ENCODE measurements at regions not wholly inside any gene's neighbourhood (a gene's known extent, or its start where the extent isn't known, plus 50 kb on each side); places are given as distances from the start of the nearest gene placed in this dataset.
A peak's percentile ranks its signal among the peaks of the same experiment; 100 is the strongest.

- ATAC-seq = no peak
- TF ChIP-seq CSDC2 (CRISPR knock-in tag; IDR thresholded peaks at IDR 0.05) = no peak
Observed at GRCh38 chr12:92562063-92562734, 140.6 kb upstream of the PLEKHG7 start.

- TF ChIP-seq ISL1 (CRISPR knock-in tag; IDR thresholded peaks at IDR 0.05) (peak; percentile 39), ZNF70 (CRISPR knock-in tag; IDR thresholded peaks at IDR 0.05) (no peak), RARB (CRISPR knock-in tag; IDR thresholded peaks at IDR 0.05) (no peak), TOX (CRISPR knock-in tag; IDR thresholded peaks at IDR 0.05; ENCODE audit: borderline replicate concordance) (no peak), ESRRG (CRISPR knock-in tag; IDR thresholded peaks at IDR 0.05) (no peak), POU6F1 (CRISPR knock-in tag; IDR thresholded peaks at IDR 0.05; ENCODE audit: borderline replicate concordance, low read depth) (no peak), CREB5 (CRISPR knock-in tag; IDR thresholded peaks at IDR 0.05; ENCODE audit: low read depth) (no peak)
- ATAC-seq = no peak
Observed at GRCh38 chr12:92561543-92561899, 141.3 kb upstream of the PLEKHG7 start.

- ATAC-seq = no peak
Observed at GRCh38 chr12:92560713-92561542, 141.9 kb upstream of the PLEKHG7 start.

GRCh38 chr12:92558806-92559205 is 144.0 kb upstream of the PLEKHG7 start:
- TF ChIP-seq RARB (CRISPR knock-in tag; IDR thresholded peaks at IDR 0.05) = no peak
- TF ChIP-seq TCF4 (CRISPR knock-in tag; IDR thresholded peaks at IDR 0.05; ENCODE audit: borderline replicate concordance) = no peak
- no peak for TF ChIP-seq SNAI2 (CRISPR knock-in tag; IDR thresholded peaks at IDR 0.05)
- no peak for TF ChIP-seq GLIS3 (CRISPR knock-in tag; IDR thresholded peaks at IDR 0.05)
- TF ChIP-seq ZC3H10 (CRISPR knock-in tag; IDR thresholded peaks at IDR 0.05) = no peak
- no peak for TF ChIP-seq ZNF70 (CRISPR knock-in tag; IDR thresholded peaks at IDR 0.05)
- TF ChIP-seq ZFP30 (CRISPR knock-in tag; IDR thresholded peaks at IDR 0.05) = no peak
- TF ChIP-seq PATZ1 (CRISPR knock-in tag; IDR thresholded peaks at IDR 0.05; ENCODE audit: borderline replicate concordance) = no peak
- no peak for TF ChIP-seq BACH2 (CRISPR knock-in tag; IDR thresholded peaks at IDR 0.05; ENCODE audit: borderline replicate concordance)
- no peak for TF ChIP-seq CREB5 (CRISPR knock-in tag; IDR thresholded peaks at IDR 0.05; ENCODE audit: low read depth)
- TF ChIP-seq ZNF8 (CRISPR knock-in tag; IDR thresholded peaks at IDR 0.05) = no peak
- ATAC-seq = no peak

More at GRCh38 chr12:92560713-92561542, 141.9 kb upstream of the PLEKHG7 start:
- TF ChIP-seq ZNF8 (CRISPR knock-in tag; IDR thresholded peaks at IDR 0.05) (no peak), ESRRG (CRISPR knock-in tag; IDR thresholded peaks at IDR 0.05) (no peak), CREB5 (CRISPR knock-in tag; IDR thresholded peaks at IDR 0.05; ENCODE audit: low read depth) (no peak), OSR1 (CRISPR knock-in tag; IDR thresholded peaks at IDR 0.05) (no peak), ZFP3 (CRISPR knock-in tag; IDR thresholded peaks at IDR 0.05) (no peak), TOX (CRISPR knock-in tag; IDR thresholded peaks at IDR 0.05; ENCODE audit: borderline replicate concordance) (no peak), ISL1 (CRISPR knock-in tag; IDR thresholded peaks at IDR 0.05) (no peak)

All from SK-N-SH treated with all-trans-retinoic acid at 6 μM for 48 hours (cell line).